ENCODE measurements at regions not wholly inside any gene's neighbourhood (a gene's known extent, or its start where the extent isn't known, plus 50 kb on each side); places are given as distances from the start of the nearest gene placed in this dataset.
"Not testable (repeated sequence)": the region's sequence is repeated elsewhere in the genome, so short reads cannot be mapped to it uniquely, and the experiment has no call there.

DNA sequence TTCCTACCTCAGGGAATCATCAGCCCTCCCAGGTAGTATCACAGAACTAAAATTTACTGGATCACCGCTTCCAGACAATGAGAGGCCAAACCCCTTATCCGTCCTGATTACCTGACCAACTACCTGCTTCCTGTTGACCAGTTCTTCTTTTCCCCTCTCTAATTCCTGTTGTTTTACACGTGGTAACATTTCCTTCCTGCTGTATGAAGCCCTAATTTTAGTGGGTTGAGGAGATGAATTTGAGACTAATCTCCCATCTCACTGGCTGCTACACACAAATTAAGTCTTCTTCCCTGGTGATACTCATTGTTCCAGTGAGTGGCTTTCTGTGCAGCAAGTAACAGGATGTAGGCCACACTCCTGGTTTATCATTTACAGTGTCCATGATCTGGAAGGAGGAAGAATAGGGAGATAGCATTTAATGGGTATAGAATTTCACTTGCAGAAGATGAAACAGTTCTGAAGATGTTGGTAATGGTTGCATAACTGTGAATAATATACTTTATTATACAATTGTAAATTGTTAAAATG lies 2112.9 kb downstream of the NCAM2 start:
- no peak for DNase-seq

DNA sequence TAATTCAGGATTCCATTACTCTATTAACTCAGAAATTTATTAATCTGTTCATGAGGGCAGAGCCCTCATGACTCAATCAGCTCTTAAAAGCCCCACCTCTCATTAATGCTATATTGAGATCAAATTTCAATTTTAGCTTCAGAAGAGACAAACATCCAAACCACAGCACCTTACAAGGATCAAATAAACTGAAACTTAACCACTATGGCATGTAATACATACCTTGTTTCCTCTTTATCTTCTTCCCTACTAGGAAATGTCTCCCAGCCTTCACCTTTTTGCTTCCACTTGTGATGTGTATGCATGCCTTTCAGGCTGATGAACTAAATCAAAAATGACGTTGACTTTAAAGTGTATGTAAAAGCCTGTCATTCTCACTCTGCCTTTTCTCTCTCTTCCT lies 2121.3 kb downstream of the NCAM2 start:
- no peak for DNase-seq

DNA sequence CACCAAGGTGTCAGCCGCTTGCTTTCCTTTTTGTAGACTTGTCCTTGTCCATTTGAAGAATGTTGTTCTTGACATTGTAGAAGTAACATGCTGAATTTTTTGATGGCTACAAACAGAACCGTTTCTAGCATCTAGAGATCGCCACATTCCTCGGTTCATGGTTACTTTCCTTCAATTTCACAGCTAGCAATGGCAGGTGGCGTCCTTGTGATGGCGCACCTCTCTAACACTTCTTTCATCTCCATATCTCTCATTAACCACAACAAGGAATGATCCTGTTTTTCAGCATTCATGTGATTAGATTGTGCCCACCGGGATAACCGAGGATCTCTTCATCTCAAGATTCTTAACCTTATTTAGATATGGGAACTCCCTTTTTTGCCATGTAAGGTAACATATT lies 2129.8 kb downstream of the NCAM2 start:
- no peak for DNase-seq

- DNase-seq = no peak
These were observed 2132.1 kb downstream of the NCAM2 start for GRCh38 chr21:23130308-23130707.

GRCh38 chr21:23131177-23131576 lies 2133.0 kb downstream of the NCAM2 start:
- no peak for DNase-seq

- DNase-seq = no peak
These were observed 2140.6 kb downstream of the NCAM2 start for GRCh38 chr21:23138797-23139196.

DNA sequence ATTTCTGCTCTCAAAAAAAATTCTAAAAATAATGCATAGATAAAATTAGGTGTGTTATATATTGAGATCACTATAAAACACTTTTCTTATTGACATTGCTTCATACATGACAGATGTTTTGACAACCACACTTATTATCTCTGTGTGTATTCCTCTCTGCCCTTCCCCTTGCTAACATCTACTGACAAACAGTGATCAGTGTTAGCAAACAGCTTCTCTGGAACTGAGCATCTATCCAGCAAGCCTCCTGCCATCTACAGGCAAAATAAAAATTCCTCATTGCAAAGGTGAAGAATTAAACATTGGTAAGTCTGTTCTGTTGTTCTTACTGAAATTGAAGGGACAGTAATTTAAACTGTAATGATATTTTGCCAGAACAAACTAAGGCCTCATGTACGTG lies 2153.9 kb downstream of the NCAM2 start:
- no peak for DNase-seq

DNA sequence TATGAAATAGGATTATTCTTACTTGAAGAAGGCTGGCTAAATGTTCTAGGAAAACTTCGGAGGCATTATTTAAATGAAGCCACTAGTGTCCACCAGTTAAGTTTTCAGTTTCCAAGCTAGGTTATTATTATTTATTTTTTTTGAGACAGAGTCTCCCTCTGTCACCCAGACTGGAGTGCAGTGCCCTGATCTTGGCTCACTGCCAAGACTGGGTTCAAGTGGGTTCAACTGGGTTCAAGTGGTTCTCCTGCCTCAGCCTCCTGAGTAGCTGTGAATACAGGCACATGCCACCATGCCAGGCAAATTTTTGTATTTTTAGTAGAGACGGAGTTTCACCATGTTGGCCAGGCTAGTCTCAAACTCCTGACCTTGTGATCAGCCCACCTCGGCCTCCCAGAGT lies 2155.6 kb downstream of the NCAM2 start:
- DNase-seq = not testable (repeated sequence)

DNA sequence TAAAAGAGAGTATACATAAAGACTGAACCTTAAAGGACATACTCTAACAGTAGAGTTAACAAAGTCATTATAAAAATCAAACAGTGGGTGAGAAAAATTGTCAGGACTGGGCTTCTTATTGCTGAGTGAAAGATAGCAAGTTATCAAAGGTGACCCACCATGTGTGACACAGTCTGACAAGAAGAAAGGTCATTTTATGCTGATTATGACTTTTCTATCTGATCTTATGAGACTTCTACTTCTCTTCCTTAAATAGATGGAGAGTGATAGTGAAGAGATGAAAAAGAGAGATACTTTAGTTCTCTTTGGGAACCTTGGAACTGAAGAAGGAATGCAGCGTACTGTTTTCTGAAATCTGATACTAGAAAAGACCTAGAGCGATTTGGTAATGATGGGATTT lies 2157.1 kb downstream of the NCAM2 start:
- DNase-seq = no peak

- DNase-seq = no peak
These were observed 2162.7 kb downstream of the NCAM2 start for GRCh38 chr21:23160914-23161313.

DNA sequence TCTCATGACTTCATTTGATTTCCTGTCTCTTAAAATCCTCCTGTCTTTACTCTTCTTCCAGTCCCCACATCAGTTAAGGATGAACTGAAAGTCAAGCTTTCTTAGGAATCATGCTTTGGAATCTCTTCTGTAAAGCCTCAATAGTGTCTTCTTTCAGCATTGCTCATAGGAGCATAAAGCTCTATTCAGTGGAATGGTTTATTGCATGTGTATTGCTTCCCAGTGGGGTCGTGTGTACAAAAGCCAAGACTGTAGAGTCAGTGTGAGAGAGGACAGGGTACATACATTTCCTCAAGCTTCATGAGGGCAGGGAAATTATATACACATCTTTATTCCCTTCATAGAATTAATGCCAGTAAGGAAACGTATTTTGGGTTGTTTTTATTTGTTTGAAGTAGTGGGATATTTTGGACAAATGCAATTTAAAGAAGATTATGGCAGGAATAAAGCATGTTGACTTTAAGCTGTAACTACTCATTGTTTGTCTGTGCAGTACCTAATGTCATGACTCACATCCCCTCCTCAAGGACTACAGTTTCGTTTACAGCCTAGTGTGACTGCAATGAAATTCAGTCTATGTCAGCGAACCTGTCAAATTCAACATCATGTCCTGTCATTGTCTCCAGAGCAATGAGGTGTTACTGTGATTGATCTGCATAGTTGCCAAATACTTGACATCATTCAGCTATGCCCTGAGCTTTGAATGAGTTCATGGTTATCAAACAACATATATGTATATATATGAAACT lies 2164.2 kb downstream of the NCAM2 start:
- no peak for DNase-seq
